ENCODE measurements at regions not wholly inside any gene's neighbourhood (a gene's known extent, or its start where the extent isn't known, plus 50 kb on each side); places are given as distances from the start of the nearest gene placed in this dataset.

GRCh38 chr12:116382686-116383530, 105.4 kb upstream of the MED13L start:
- DNase-seq = no peak

DNA sequence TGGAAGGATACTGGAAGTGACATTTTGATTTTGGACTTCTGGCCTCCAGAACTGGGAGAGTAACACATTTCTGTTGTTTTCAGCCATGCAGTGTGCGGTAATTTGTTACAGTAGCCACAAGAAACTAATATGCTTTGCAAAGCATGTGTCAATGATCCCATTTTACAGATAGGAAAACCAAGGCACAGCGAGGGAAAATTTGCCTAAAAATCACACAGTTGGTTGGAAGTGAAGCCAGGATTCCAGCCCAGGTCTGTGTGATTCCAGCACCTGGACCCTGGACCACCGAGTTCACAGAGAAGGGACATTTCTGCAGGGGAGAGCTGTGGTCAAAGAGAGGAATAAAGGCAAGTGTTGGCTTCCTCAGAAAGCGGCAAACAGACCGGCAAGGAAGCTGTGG, 106.7 kb upstream of the MED13L start:
- no peak for DNase-seq

DNA sequence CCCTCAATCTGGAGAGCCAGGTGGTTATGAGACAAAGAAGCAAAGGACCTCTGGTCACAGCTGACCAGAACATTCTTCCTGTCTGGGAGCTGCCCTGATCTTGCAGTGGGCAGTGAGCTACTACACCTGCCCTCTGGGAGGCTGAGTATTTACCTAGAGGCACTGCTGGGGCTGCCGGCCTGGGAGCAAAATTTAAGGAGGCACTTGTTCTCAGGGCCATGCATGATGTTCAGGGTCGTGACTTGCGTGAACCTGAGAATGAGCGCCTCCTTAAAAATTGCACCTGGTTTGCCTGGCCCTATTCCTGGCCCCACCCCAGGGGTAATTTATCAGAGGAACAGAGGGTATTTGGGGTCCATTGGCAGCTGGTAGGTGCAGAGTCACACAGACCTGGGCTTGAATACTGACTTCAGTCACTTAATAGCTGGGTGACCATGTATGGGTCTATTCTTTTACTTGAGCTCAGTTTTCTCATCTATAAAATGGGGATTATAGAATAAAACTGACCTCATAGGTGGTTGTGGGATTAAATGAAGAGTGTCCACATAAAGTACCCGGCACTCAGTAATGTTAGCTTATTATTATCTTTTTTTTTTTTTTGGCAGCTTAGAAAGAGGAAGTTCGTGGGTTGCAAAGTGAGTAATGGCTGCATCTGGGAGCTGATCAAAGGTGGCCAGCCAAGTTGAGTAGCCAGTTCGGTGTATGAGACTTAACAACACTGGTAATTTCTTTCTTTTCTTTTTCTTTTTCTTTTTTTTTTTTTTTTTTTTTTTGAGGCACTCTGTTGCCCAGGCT, 107.4 kb upstream of the MED13L start:
- no peak for DNase-seq

- DNase-seq = no peak
Measured at GRCh38 chr12:116385486-116386217, 108.2 kb upstream of the MED13L start.

DNA sequence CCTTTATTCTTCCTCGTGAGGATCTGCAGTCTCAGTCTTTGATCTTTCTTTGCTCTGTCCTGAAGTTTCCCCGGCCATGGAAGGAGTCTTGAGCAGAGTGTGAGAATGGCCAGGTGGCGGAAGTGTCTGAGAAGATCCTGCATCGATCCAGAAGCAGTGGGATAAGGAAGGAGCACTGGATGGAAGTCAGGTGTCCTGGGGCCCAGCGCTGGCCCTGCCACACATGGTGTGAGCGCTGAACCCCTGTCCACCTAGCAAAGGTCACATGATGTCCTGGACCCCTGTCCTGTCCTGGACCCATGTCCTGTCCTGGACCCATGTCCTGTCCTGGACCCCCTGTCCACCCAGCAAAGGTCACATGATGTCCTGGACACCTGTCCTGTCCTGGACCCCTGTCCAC, 111.8 kb upstream of the MED13L start:
- no peak for DNase-seq

DNA sequence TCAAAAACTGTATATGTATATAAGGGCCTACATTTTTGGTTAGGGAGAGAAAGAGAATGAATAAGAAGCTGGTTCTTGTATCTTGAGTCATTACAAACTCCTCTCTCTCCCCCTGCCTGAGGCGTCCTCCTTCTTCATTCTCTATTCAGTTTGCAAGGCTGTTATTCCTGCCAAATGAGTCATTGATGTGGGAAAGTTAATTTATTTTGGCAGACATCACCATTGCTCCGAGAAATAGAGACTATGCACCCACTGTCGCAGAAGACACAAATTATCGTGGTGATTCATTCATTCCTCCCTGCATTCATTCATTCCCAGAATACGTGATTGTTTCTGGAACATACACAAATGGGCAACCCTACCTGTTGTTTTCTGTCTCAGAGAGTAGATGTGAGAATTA, 112.5 kb upstream of the MED13L start:
- no peak for DNase-seq

- no peak for DNase-seq
Measured at GRCh38 chr12:116390401-116391335, 113.2 kb upstream of the MED13L start.

DNA sequence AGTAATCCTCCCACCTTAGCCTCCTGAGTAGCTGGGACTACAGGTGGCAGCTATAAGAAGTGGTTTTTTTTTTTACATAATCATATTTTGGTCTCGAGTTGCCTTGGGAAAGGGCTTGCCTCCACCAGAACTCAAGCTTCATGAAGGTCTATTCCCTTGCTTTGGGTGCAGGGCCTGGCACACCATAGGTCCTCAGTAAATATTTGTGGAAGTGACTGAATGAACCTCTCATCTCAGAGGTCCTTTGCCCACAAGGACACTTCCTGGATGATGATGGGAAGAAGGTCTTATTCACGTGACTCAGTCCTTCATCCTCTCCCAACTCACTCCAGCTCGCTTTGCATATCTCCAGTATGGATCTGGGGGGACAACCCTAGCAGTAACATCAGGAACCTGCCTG, 114.0 kb upstream of the MED13L start:
- no peak for DNase-seq

DNA sequence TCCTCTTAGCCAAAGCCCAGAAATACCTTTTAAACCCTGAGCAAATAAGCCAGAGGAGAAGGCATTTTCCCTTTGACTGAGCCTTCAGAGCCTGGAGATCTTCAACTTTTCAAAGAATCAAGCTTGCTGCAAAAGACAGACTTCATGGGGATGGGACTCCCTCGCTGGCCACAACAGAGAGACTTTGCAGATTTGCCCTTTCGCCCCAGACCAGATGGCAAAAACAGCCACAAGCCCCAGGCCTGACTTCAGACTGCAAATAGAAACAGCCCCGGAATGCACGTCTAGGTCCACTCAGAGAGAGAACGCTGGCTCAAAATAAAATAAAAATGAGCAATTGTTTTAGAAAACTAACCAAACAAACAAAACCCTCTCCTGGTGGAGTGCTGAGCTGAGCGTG, 114.6 kb upstream of the MED13L start:
- no peak for DNase-seq

DNA sequence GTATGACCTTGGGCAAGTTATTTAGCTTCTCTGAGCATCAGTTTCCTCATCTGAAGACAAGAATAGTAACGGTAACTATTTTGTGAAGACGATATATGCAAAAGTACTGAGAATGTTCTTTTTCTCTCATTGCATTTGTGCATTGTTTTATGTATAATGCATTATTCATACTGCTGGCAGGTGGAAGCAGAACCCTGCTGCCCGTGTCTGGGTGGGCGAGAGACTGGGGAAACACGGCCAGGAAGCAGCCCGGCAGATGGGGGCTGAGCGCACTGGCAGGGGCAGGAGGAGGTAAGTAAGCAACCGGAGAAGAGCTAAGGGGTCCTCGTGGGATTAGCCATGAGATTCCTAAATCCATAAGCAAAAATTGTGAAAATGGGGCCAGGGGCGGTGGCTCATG, 115.8 kb upstream of the MED13L start:
- DNase-seq = no peak

DNA sequence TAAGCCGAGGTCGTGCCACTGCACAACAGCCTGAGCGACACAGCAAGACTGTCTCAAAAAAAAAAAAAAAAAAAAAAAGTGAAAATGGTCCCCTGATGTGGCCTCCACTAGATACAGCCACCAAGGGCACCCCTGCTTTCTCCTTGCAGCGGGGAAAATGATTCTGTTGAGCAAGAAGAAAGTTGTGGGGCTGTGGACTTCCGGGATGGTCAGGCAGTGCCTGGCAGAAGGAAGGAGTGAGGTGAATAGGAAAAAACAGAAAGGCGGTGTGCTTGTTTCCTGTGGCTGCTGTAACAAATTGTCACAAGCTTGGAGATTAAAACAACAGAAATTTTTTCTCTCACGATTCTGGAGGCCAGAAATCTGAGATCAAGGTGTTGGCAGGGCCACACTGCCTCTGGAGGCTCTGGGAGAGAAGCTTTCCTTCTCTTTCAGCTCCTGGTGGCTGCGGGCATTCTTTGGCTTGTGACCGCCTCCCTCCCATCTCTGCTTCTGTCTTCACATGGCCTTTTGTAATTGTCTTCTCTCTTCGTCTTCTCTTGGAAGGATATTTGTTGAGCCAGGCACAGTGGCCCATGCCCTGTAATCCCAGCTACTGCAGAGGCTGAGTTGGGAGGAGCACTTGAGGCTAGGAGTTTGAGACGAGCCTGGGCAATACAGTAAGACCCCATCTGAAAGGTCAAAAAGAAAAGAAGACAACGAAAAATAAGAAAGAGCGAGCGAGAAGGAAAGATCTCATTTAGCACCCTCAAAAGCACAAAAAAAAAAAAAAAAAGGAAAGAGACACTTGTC, 116.6 kb upstream of the MED13L start:
- no peak for DNase-seq

- DNase-seq = no peak
Measured at GRCh38 chr12:116395396-116395795, 117.9 kb upstream of the MED13L start.

- DNase-seq = no peak
Measured at GRCh38 chr12:116397148-116397547, 119.7 kb upstream of the MED13L start.

- no peak for DNase-seq
Measured at GRCh38 chr12:116398193-116398592, 120.7 kb upstream of the MED13L start.

- DNase-seq = no peak
Measured at GRCh38 chr12:116399055-116399454, 121.6 kb upstream of the MED13L start.

- no peak for DNase-seq
Measured at GRCh38 chr12:116400636-116401372, 123.3 kb upstream of the MED13L start.

- DNase-seq = no peak
Measured at GRCh38 chr12:116401565-116401964, 124.1 kb upstream of the MED13L start.

- no peak for DNase-seq
Measured at GRCh38 chr12:116402163-116402939, 124.9 kb upstream of the MED13L start.

DNA sequence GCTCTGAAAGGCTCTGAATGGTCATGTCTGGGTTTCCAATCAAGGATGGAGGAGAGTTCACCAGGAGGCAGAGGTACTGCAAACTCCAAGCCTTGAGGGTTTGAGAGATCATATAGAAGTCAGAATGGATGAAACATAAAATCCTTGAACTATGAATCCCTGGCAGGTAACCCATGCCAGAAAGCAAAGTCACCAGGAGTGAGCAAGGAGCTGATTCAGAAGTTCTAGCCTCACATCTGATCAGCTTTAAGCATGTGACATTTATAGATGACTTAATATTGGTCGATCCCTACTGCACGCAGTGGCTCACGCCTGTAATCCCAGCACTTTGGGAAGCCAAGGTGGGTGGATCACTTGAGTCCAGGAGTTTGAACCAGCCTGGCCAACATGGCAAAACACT, 126.1 kb upstream of the MED13L start:
- DNase-seq = no peak

DNA sequence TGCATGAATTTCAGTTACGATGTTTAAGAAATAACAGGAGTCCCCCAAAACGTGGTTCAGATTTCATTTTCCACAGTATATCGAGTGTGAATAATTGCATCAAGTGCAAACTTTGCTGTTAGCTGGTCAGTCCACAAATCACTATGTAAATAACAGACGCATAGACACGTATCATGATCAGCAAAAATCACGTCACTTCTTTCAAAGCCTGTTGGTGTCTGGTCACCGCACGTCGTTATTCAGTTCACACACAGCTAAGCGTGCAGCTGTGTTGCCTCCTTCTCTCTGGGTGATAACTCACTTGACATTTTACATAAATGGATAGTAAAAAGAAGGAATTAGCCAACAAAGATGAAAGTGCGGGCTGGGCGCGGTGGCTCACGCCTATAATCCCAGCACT, 126.8 kb upstream of the MED13L start:
- DNase-seq = no peak
